Vagina (tissue), 2 donors: ENCODE measurements at regions not wholly inside any gene's neighbourhood (a gene's known extent, or its start where the extent isn't known, plus 50 kb on each side); places are given as distances from the start of the nearest gene placed in this dataset.

ENCODE experiments used
- CTCF ChIP-seq, 3 experiments: fragments of 450-650 bp in 2 of 3; fragments of 200-600 bp in 1 of 3; sonication (generic) in 1 of 3; IDR thresholded peaks; one replicate each; pipeline ENCODE4 v1.5.1; 2017 to 2019; ENCODE audit warnings: antibody characterized with exemption in 3 of 3, mild to moderate bottlenecking in 2 of 3, moderate library complexity in 2 of 3
- POLR2AphosphoS5 ChIP-seq, 2 donors: sonication (generic); formaldehyde crosslinking; IDR thresholded peaks; one replicate each; pipeline ENCODE4 v1.9.0; 2017; ENCODE audit warnings: antibody characterized with exemption in 2 of 2, mild to moderate bottlenecking in 2 of 2, low read depth in 1 of 2; ENCODE audit not compliant: insufficient read depth in 1 of 2

- TF ChIP-seq CTCF (IDR thresholded peaks at IDR 0.05) = no peak
- TF ChIP-seq POLR2AphosphoS5 (IDR thresholded peaks at IDR 0.05; ENCODE audit: insufficient read depth in 1 of 2, low read depth in 1 of 2) = no peak
Observed at GRCh38 chr11:29627541-29627940, 389.3 kb downstream of the KCNA4 start.
